Ishikawa (cell line): ENCODE measurements at regions not wholly inside any gene's neighbourhood (a gene's known extent, or its start where the extent isn't known, plus 50 kb on each side); places are given as distances from the start of the nearest gene placed in this dataset.

Experiments used
- CEBPB ChIP-seq: IDR thresholded peaks from 2 replicates; pipeline ENCODE4 v1.6.1; 2012
- EGR1 ChIP-seq: IDR thresholded peaks from 2 replicates; pipeline ENCODE4 v1.6.1; 2012
- EP300 ChIP-seq: IDR thresholded peaks from 2 replicates; pipeline ENCODE4 v1.6.1; 2012; ENCODE audit warnings: borderline replicate concordance
- NFIC ChIP-seq: IDR thresholded peaks from 2 replicates; pipeline ENCODE4 v1.6.1; 2012
- RAD21 ChIP-seq: IDR thresholded peaks from 2 replicates; pipeline ENCODE4 v1.6.1; 2012; ENCODE audit warnings: low read depth
- TAF1 ChIP-seq: IDR thresholded peaks from 2 replicates; pipeline ENCODE4 v1.6.1; 2012; ENCODE audit warnings: low read depth, mild to moderate bottlenecking
- TCF12 ChIP-seq: IDR thresholded peaks from 2 replicates; pipeline ENCODE4 v1.6.1; 2012; ENCODE audit warnings: low read depth
- TEAD4 ChIP-seq: IDR thresholded peaks from 2 replicates; pipeline ENCODE4 v1.6.1; 2012
- USF1 ChIP-seq: IDR thresholded peaks from 2 replicates; pipeline ENCODE4 v1.6.1; 2012
- YY1 ChIP-seq: IDR thresholded peaks from 2 replicates; pipeline ENCODE4 v1.6.1; 2012; ENCODE audit warnings: low read depth

DNA sequence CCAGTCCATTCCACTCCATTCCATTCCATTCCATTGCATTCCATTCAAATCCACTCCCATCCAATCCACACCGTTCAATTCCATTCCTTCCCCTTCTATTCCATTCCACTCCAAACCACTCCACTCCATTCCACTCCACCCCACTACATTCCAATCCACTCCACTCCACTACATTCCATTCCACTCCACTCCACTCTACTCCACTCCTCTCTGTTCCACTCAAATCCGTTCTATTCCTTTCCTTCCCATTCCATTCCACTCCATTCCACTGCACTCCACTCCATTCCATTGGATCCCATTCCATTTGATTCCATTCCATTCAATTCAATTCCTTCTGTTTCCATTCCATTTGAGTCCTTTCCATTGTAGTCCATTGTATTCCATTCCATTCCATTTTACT, 2568.3 kb upstream of the TPTE start:
- TF ChIP-seq RAD21 (no peak), TEAD4 (peak; percentile 27; the same call in 1 of the 2 replicates)

GRCh38 chr21:7957713-7958064, 2563.7 kb upstream of the TPTE start:
- TF ChIP-seq EP300 (no peak), RAD21 (no peak), TCF12 (no peak), TEAD4 (no peak), CEBPB (no peak), USF1 (no peak), NFIC (no peak), TAF1 (no peak), EGR1 (no peak), YY1 (no peak)
